H1 (cell line): ENCODE measurements at regions not wholly inside any gene's neighbourhood (a gene's known extent, or its start where the extent isn't known, plus 50 kb on each side); places are given as distances from the start of the nearest gene placed in this dataset.

Source experiments
- CBX8 ChIP-seq: fragments of 300-800, 300-1000 bp; sonication (generic); IDR thresholded peaks from 2 replicates; pipeline ENCODE4 v1.7.1; 2016; ENCODE audit warnings: low read depth, low read length, borderline replicate concordance
- HDAC2 ChIP-seq, 2 experiments: fragments of 300-600 bp in 1 of 2; sonication (generic) in 1 of 2; IDR thresholded peaks; 2 replicates each; pipeline ENCODE4 v1.6.1; 2011 to 2012; ENCODE audit warnings: low read depth in 2 of 2, low read length in 2 of 2, mild to moderate bottlenecking in 2 of 2, moderate library complexity in 2 of 2, borderline replicate concordance in 1 of 2, inconsistent platforms in 1 of 2
- SIRT6 ChIP-seq: IDR thresholded peaks from one replicate; pipeline ENCODE4 v1.7.1; 2012; ENCODE audit warnings: low read length, inconsistent platforms
- SP1 ChIP-seq: IDR thresholded peaks from 2 replicates; pipeline ENCODE4 v1.6.1; 2011; ENCODE audit warnings: low read depth, low read length
- TF ChIP-seq, protein P1 (sequence below): IDR thresholded peaks from 2 replicates; pipeline ENCODE4 v1.6.1; 2011; ENCODE audit warnings: low read depth, mild to moderate bottlenecking, low read length; ENCODE audit not compliant: insufficient read depth

- TF ChIP-seq SP1 (no peak), CBX8 (no peak), HDAC2 (IDR thresholded peaks at IDR 0.05; ENCODE audit: borderline replicate concordance in 1 of 2, low read depth in 2 of 2, low read length in 2 of 2) (no peak), SIRT6 (no peak)
- TF ChIP-seq, protein P1, sequence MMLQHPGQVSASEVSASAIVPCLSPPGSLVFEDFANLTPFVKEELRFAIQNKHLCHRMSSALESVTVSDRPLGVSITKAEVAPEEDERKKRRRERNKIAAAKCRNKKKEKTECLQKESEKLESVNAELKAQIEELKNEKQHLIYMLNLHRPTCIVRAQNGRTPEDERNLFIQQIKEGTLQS, result no peak
Measured at GRCh38 chr2:41886757-41887156, 161.1 kb upstream of the PKDCC start (continued).
